A673 (cell line): ENCODE measurements at regions not wholly inside any gene's neighbourhood (a gene's known extent, or its start where the extent isn't known, plus 50 kb on each side); places are given as distances from the start of the nearest gene placed in this dataset.
A peak's percentile ranks its signal among the peaks of the same experiment; 100 is the strongest.

Source experiments
- BruUV-seq: library from RNA; stranded (reverse); fragments of 400-500 nt; replicated peaks from 2 replicates; lab custom pipeline; 2021; lab: Mats Ljungman, UMichigan
- CTCF ChIA-PET: fragments of 300-600 bp; sonication (Branson Sonifier 250); formaldehyde crosslinking; loops from one replicate; lab custom pipeline; 2022; ENCODE audit warnings: antibody characterized with exemption; lab: Charles Lee
- POLR2A ChIA-PET: fragments of 300-600 bp; sonication (Branson Sonifier 250); formaldehyde crosslinking; loops from one replicate; lab custom pipeline; 2022; ENCODE audit warnings: antibody characterized with exemption; ENCODE audit not compliant: low non-redundant PET; lab: Charles Lee
- DNase-seq: peaks from one replicate; pipeline ENCODE4 v3.0.0-alpha.2; 2015; ENCODE audit warnings: low spot score
- H3K27ac ChIP-seq: fragments of 200-600 bp; sonication (generic); 2 replicates; pipeline ENCODE4 v1.5.1; 2016; ENCODE audit warnings: mixed run types, low read depth, mild to moderate bottlenecking, mixed read lengths, antibody characterized with exemption, low read length; ENCODE audit not compliant: poor library complexity, severe bottlenecking
- H3K27me3 ChIP-seq: fragments of 200-600 bp; sonication (generic); replicated peaks from 2 replicates; pipeline ENCODE4 v1.6.1; 2017; ENCODE audit warnings: mixed run types, low read depth, mild to moderate bottlenecking, mixed read lengths, antibody characterized with exemption, low read length; ENCODE audit not compliant: insufficient read depth, poor library complexity
- H3K36me3 ChIP-seq: fragments of 200-600 bp; sonication (generic); 2 replicates; pipeline ENCODE4 v1.6.1; 2016; ENCODE audit warnings: mixed run types, mild to moderate bottlenecking, mixed read lengths, antibody characterized with exemption, low read length; ENCODE audit not compliant: insufficient read depth, poor library complexity, severe bottlenecking
- H3K4me1 ChIP-seq: fragments of 200-600 bp; sonication (generic); 2 replicates; pipeline ENCODE4 v1.6.1; 2017; ENCODE audit warnings: mixed run types, mild to moderate bottlenecking, mixed read lengths, antibody characterized with exemption, low read length; ENCODE audit not compliant: insufficient read depth, poor library complexity, severe bottlenecking
- H3K4me3 ChIP-seq: fragments of 200-600 bp; sonication (generic); 2 replicates; pipeline ENCODE4 v1.5.1; 2016; ENCODE audit warnings: low read depth, mixed run types, mild to moderate bottlenecking, mixed read lengths, low read length; ENCODE audit not compliant: poor library complexity, severe bottlenecking
- H3K9me3 ChIP-seq: fragments of 200-600 bp; sonication (generic); 2 replicates; pipeline ENCODE4 v1.6.1; 2016; ENCODE audit warnings: mixed run types, low read depth, mild to moderate bottlenecking, mixed read lengths, antibody characterized with exemption, low read length; ENCODE audit not compliant: poor library complexity, severe bottlenecking
- EZH2 ChIP-seq: fragments of 200-600 bp; sonication (generic); IDR thresholded peaks from 2 replicates; pipeline ENCODE4 v1.6.1; 2017; ENCODE audit warnings: borderline replicate concordance, low read depth, mild to moderate bottlenecking, mixed read lengths, antibody characterized with exemption, low read length; ENCODE audit not compliant: poor library complexity, severe bottlenecking
- intact Hi-C: fragments of 100-400 bp; cut with micrococcal nuclease; formaldehyde crosslinking; loops from one replicate; pipeline ENCODE4 v1.10.0; 2022; ENCODE audit not compliant: unreplicated experiment
- TF ChIP-seq, protein P1 (sequence below): fragments of 300-800, 200-600 bp; sonication (generic); conservative IDR thresholded peaks from 2 replicates; pipeline ENCODE4 v1.5.1; 2017; ENCODE audit warnings: low read depth, mild to moderate bottlenecking, antibody characterized with exemption, low read length, moderate library complexity, mixed read lengths

DNA sequence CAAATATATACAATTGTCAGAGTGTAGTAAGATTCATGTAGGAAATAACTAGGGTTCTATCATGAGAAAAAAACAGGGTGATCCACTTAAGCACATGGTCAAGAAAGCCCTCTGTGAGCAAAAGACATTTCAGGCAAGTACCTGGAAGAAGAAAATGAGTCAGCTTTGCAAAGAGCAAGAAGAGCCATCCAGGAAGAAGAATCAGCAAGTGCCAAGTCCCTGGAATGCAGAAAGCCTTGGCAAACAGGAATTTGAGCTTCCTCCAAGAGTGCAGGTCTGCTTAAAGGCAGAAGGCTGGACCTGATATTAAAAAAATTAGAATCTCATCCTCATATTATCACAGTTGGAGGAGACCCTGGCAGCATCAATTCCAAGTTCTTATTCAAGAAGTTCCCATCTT, 188.5 kb upstream of the CELF4 start:
- Histone ChIP-seq H3K27me3 (no peaks in the 10 kb centered on the region), H3K27ac (no peak overlapping the region), H3K4me1 (no peaks in the 10 kb centered on the region), H3K4me3 (no peak overlapping the region), H3K9me3 (no peaks in the 10 kb centered on the region), H3K36me3 (no peaks in the 10 kb centered on the region)
- BruUV-seq = no TSS peak
- POLR2A ChIA-PET = no interaction called here
- DNase-seq = no peak
- CTCF ChIA-PET = no interaction called here
- no peak for TF ChIP-seq EZH2
- TF ChIP-seq, protein P1, sequence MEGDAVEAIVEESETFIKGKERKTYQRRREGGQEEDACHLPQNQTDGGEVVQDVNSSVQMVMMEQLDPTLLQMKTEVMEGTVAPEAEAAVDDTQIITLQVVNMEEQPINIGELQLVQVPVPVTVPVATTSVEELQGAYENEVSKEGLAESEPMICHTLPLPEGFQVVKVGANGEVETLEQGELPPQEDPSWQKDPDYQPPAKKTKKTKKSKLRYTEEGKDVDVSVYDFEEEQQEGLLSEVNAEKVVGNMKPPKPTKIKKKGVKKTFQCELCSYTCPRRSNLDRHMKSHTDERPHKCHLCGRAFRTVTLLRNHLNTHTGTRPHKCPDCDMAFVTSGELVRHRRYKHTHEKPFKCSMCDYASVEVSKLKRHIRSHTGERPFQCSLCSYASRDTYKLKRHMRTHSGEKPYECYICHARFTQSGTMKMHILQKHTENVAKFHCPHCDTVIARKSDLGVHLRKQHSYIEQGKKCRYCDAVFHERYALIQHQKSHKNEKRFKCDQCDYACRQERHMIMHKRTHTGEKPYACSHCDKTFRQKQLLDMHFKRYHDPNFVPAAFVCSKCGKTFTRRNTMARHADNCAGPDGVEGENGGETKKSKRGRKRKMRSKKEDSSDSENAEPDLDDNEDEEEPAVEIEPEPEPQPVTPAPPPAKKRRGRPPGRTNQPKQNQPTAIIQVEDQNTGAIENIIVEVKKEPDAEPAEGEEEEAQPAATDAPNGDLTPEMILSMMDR = no peak
- intact Hi-C loops = no loop called here

DNA sequence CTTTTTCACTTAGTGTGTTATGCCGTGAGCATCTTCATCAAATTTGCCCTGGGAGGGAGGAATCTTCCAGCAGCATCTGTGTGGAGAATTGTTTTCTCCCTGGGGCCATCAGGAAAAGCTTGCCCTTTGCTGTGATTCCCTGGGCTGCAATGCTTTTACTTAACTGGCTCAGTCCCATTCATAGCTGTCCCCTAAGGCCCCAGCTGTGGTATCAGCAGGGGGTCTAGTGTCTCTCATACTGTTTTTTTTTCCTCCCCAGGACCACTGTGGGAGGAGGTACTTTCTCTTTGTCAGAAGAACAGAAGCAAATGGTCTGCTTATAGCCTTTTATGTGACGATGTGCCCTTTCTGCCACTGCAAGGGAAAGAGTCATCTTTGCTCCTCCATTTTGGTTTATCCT, 176.8 kb upstream of the CELF4 start:
- Histone ChIP-seq H3K4me3 (no peak overlapping the region), H3K4me1 (no peaks in the 10 kb centered on the region), H3K27ac (no peak overlapping the region), H3K27me3 (no peaks in the 10 kb centered on the region), H3K9me3 (no peaks in the 10 kb centered on the region), H3K36me3 (no peaks in the 10 kb centered on the region)
- POLR2A ChIA-PET = no interaction called here
- CTCF ChIA-PET = no interaction called here
- DNase-seq = peak; percentile 2
- intact Hi-C loops = no loop called here
- no TSS peak for BruUV-seq
- TF ChIP-seq EZH2 = no peak
- TF ChIP-seq, protein P1 = no peak

DNA sequence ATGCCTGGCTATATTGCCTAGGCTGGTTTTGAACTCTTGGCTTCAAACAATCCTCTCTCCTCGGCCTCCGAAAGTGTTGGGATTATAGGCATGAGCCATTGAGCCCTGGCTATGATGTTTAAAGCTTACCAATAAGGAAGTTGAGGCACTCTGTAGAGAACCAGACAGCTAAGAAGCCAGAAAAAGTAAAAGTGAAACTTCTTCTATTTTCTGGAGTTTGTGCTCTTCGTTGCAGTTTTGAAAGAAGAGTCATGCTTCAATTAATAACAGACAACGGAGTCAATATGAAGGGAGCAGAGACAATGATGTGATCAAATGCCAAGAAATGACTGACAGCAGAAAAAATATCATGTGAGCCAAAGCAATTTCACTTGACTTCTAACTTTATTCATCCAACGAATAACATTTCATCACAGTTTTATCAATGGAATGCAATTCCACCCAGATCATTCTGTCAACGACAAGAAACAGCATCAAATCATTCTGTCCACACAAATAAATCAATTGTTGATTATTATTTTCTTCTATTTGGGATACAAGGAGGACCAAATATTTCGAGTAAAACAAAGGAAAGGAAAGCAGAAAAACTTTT, 175.5 kb upstream of the CELF4 start:
- no TSS peak for BruUV-seq
- Histone ChIP-seq H3K4me1 (no peaks in the 10 kb centered on the region), H3K4me3 (no peak overlapping the region), H3K27me3 (no peaks in the 10 kb centered on the region), H3K9me3 (no peaks in the 10 kb centered on the region), H3K36me3 (no peaks in the 10 kb centered on the region), H3K27ac (no peak overlapping the region)
- ChIA-PET POLR2A (no interaction called here), CTCF (no interaction called here)
- no peak for TF ChIP-seq EZH2
- TF ChIP-seq, protein P1 = no peak
- intact Hi-C loops = no loop called here
- DNase-seq = no peak
